GM12878 (cell line): ENCODE measurements at regions not wholly inside any gene's neighbourhood (a gene's known extent, or its start where the extent isn't known, plus 50 kb on each side); places are given as distances from the start of the nearest gene placed in this dataset.

Experiments used
- ATAC-seq: fragments of 200-7000 bp; cut with Tn5 transposase; 3 replicates; pipeline ENCODE4 v1.9.1; 2020; ENCODE audit warnings: mild to moderate bottlenecking, moderate library complexity
- BruUV-seq: library from RNA; stranded (reverse); fragments of 400-500 nt; replicated peaks from 2 replicates; lab custom pipeline; 2021; lab: Mats Ljungman, UMichigan
- CTCF ChIA-PET: fragments of 300-600 bp; sonication (Branson Sonifier 250); formaldehyde crosslinking; extraction: SDS; loops from one replicate; lab custom pipeline; 2021; ENCODE audit warnings: inconsistent platforms; lab: Yijun Ruan, JAX
- POLR2A ChIA-PET: fragments of 350-600 bp; formaldehyde crosslinking; extraction: SDS; loops from one replicate; lab custom pipeline; 2021; ENCODE audit warnings: inconsistent platforms; lab: Charles Lee
- RAD21 ChIA-PET: fragments of 300-600 bp; sonication (Branson Sonifier 250); formaldehyde crosslinking; loops from one replicate; lab custom pipeline; 2023; ENCODE audit warnings: antibody characterized with exemption; ENCODE audit not compliant: unreplicated experiment; lab: Charles Lee
- SMC1A ChIA-PET: fragments of 300-600 bp; sonication (Branson Sonifier 250); formaldehyde crosslinking; loops from one replicate; lab custom pipeline; 2023; ENCODE audit not compliant: unreplicated experiment, uncharacterized antibody; lab: Charles Lee
- DNase-seq: peaks from one replicate; pipeline ENCODE4 v3.0.0-alpha.2; 2011; ENCODE audit warnings: low read depth, low spot score
- FAIRE-seq: peaks from 3 replicates; lab custom pipeline; 2011; peaks lifted over from hg19 to GRCh38; lab: Jason Lieb, UNC
- H2AFZ ChIP-seq: 2 replicates; pipeline ENCODE4 v1.6.0; 2011; ENCODE audit warnings: low read depth, low read length, control low read depth; ENCODE audit not compliant: control insufficient read depth
- H3K27ac ChIP-seq: 2 replicates; pipeline ENCODE4 v1.5.1; 2011; ENCODE audit warnings: control low read depth; ENCODE audit not compliant: control insufficient read depth, insufficient read depth
- H3K27me3 ChIP-seq, 2 experiments: replicated peaks in 1 of 2; 2 replicates each; pipeline versions ENCODE4 v1.6.0 to v1.6.1; 2011; ENCODE audit warnings: low read length in 1 of 2; ENCODE audit not compliant: control insufficient read depth in 2 of 2, insufficient read depth in 2 of 2
- H3K36me3 ChIP-seq, 2 experiments: 2 replicates each; pipeline ENCODE4 v1.5.1; 2011; ENCODE audit warnings: low read length in 1 of 2; ENCODE audit not compliant: control insufficient read depth in 2 of 2, insufficient read depth in 2 of 2
- H3K4me1 ChIP-seq: 2 replicates; pipeline ENCODE4 v1.6.1; 2011; ENCODE audit warnings: mild to moderate bottlenecking, low read length, moderate library complexity, mixed read lengths; ENCODE audit not compliant: control insufficient read depth, insufficient read depth
- H3K4me2 ChIP-seq: 2 replicates; pipeline ENCODE4 v1.6.0; 2011; ENCODE audit warnings: control low read depth; ENCODE audit not compliant: control insufficient read depth, insufficient read depth
- H3K4me3 ChIP-seq: fragments of 200-600 bp; sonication (generic); 2 replicates; pipeline ENCODE4 v1.5.1; 2016
- H3K79me2 ChIP-seq: 2 replicates; pipeline ENCODE4 v1.6.0; 2011; ENCODE audit warnings: low read length; ENCODE audit not compliant: control insufficient read depth, insufficient read depth
- H3K9ac ChIP-seq: 2 replicates; pipeline ENCODE4 v1.8.0; 2011; ENCODE audit warnings: low read length, control low read depth, mixed read lengths; ENCODE audit not compliant: control insufficient read depth, insufficient read depth
- H3K9me3 ChIP-seq: replicated peaks from 3 replicates; pipeline ENCODE4 v1.5.1; 2011; ENCODE audit warnings: mild to moderate bottlenecking, low read length; ENCODE audit not compliant: control insufficient read depth, insufficient read depth
- H4K20me1 ChIP-seq: 2 replicates; pipeline ENCODE4 v1.6.0; 2011; ENCODE audit not compliant: control insufficient read depth, insufficient read depth
- ATF7 ChIP-seq: fragments of 450-650 bp; IDR thresholded peaks from 2 replicates; pipeline ENCODE4 v1.6.1; 2016; ENCODE audit warnings: low read depth, mild to moderate bottlenecking
- CREB1 ChIP-seq: IDR thresholded peaks from 2 replicates; pipeline ENCODE4 v1.6.1; 2012; ENCODE audit warnings: low read depth, mild to moderate bottlenecking, inconsistent platforms
- IRF4 ChIP-seq: IDR thresholded peaks from 2 replicates; pipeline ENCODE4 v1.6.1; 2011; ENCODE audit warnings: low read depth, low read length
- PBX3 ChIP-seq: IDR thresholded peaks from 2 replicates; pipeline ENCODE4 v1.6.1; 2011; ENCODE audit warnings: mild to moderate bottlenecking, low read depth, low read length, moderate library complexity; ENCODE audit not compliant: insufficient replicate concordance
- POLR2A ChIP-seq: IDR thresholded peaks from 2 replicates; pipeline ENCODE4 v1.6.1; 2011; ENCODE audit warnings: low read depth, mild to moderate bottlenecking, low read length
- RAD51 ChIP-seq: fragments of 450-650 bp; IDR thresholded peaks from 2 replicates; pipeline ENCODE4 v1.6.1; 2016; ENCODE audit warnings: moderate library complexity, mild to moderate bottlenecking, inconsistent platforms
- TARDBP ChIP-seq: IDR thresholded peaks from 2 replicates; pipeline ENCODE4 v1.6.1; 2016; ENCODE audit warnings: borderline replicate concordance
- ZNF24 ChIP-seq: fragments of 450-650 bp; IDR thresholded peaks from 2 replicates; pipeline ENCODE4 v1.6.1; 2017; ENCODE audit warnings: antibody characterized with exemption, mild to moderate bottlenecking
- ZNF622 ChIP-seq: fragments of 450-650 bp; IDR thresholded peaks from 2 replicates; pipeline ENCODE4 v1.6.1; 2017; ENCODE audit warnings: mild to moderate bottlenecking, inconsistent platforms
- ZNF687 ChIP-seq: fragments of 450-650 bp; IDR thresholded peaks from 2 replicates; pipeline ENCODE4 v1.6.1; 2017; ENCODE audit warnings: mild to moderate bottlenecking, moderate library complexity
- WGBS: methylation state at CpG from one replicate; pipeline ENCODE4 v1.1.6; 2016; ENCODE audit warnings: low lambda C conversion rate; ENCODE audit not compliant: insufficient replicate concordance, insufficient coverage; ENCODE audit errors: missing lambda C conversion rate; 5-methylcytosine and 5-hydroxymethylcytosine counted together
- in situ Hi-C: fragments of 300-500 bp; cut with MboI; formaldehyde crosslinking; loops from 9 replicates; pipeline ENCODE4 v1.14.3; 2018; ENCODE audit warnings: mixed read lengths
- intact Hi-C: fragments of 100-400 bp; cut with micrococcal nuclease; formaldehyde crosslinking; loops from one replicate; pipeline ENCODE4 v1.14.2; 2022; ENCODE audit not compliant: unreplicated experiment
- TF ChIP-seq, protein P1 (sequence below): IDR thresholded peaks from 2 replicates; pipeline ENCODE4 v1.6.1; 2011; ENCODE audit warnings: low read depth, mild to moderate bottlenecking, low read length, moderate library complexity, borderline replicate concordance; ENCODE audit errors: extremely low read depth

GRCh38 chr18:24983566-24984139 is 368.3 kb downstream of the ZNF521 start (continued):
- no peak for TF ChIP-seq PBX3

GRCh38 chr18:24985586-24985985 is 366.4 kb downstream of the ZNF521 start:
- POLR2A ChIA-PET, result no interaction called here
- RAD21 ChIA-PET, result no interaction called here
- CTCF ChIA-PET, result no interaction called here
- FAIRE-seq (no peak), ATAC-seq (no peak), DNase-seq (no peak)
- TF ChIP-seq IRF4, result no peak
- TF ChIP-seq TARDBP, result no peak
- no peak for TF ChIP-seq CREB1
- no peak for TF ChIP-seq ZNF687
- TF ChIP-seq ATF7, result no peak
- no peak for TF ChIP-seq ZNF24
- TF ChIP-seq RAD51, result no peak
- no peak for TF ChIP-seq ZNF622
- TF ChIP-seq, protein P1, sequence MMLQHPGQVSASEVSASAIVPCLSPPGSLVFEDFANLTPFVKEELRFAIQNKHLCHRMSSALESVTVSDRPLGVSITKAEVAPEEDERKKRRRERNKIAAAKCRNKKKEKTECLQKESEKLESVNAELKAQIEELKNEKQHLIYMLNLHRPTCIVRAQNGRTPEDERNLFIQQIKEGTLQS, result no peak
- no peak for TF ChIP-seq POLR2A
- peaks cover 0 to 1% of the 10 kb centered on the region in 2 experiments; a peak in 1 of 4 replicates for H3K27me3 ChIP-seq
- no TSS peak for BruUV-seq
- H3K27ac ChIP-seq, result no peak overlapping the region
- H3K4me1 ChIP-seq, result no peaks in the 10 kb centered on the region; the same call in 1 of the 2 replicates
- H3K79me2 ChIP-seq, result no peaks in the 10 kb centered on the region
- WGBS, result 42% methylated on average over 4 of the region's 4 CpGs
- no peaks in the 10 kb centered on the region for H3K9me3 ChIP-seq
- SMC1A ChIA-PET, result no interaction called here
- in situ Hi-C loops, result no loop called here
- H3K36me3 ChIP-seq, result no peaks in the 10 kb centered on the region
- no peak overlapping the region for H2AFZ ChIP-seq
- no peak overlapping the region for H3K9ac ChIP-seq
- intact Hi-C loops, result no loop called here
- H3K4me2 ChIP-seq, result no peak overlapping the region
- H4K20me1 ChIP-seq, result no peaks in the 10 kb centered on the region
- no peak overlapping the region for H3K4me3 ChIP-seq
